ENCODE measurements at regions not wholly inside any gene's neighbourhood (a gene's known extent, or its start where the extent isn't known, plus 50 kb on each side); places are given as distances from the start of the nearest gene placed in this dataset.

GRCh38 chr3:59593380-59593779 lies 543.6 kb upstream of the CFAP20DC start:
- no peak for DNase-seq (ENCODE audit: low read depth, low spot score)

GRCh38 chr3:59580996-59581395 lies 531.2 kb upstream of the CFAP20DC start:
- no peak for DNase-seq (ENCODE audit: low read depth, low spot score)

- no peak for DNase-seq (ENCODE audit: low read depth, low spot score)
These were observed 530.7 kb upstream of the CFAP20DC start for GRCh38 chr3:59580499-59580898.

- DNase-seq (ENCODE audit: low read depth, low spot score), result no peak
These were observed 528.3 kb upstream of the CFAP20DC start for GRCh38 chr3:59578129-59578528.

- no peak for DNase-seq (ENCODE audit: low read depth, low spot score)
These were observed 526.8 kb upstream of the CFAP20DC start for GRCh38 chr3:59576606-59577005.

- peak; percentile 45 for DNase-seq (ENCODE audit: low read depth, low spot score)
These were observed 525.5 kb upstream of the CFAP20DC start for GRCh38 chr3:59575113-59576001.

GRCh38 chr3:59573911-59574310 lies 524.1 kb upstream of the CFAP20DC start:
- DNase-seq (ENCODE audit: low read depth, low spot score), result no peak

- DNase-seq (ENCODE audit: low read depth, low spot score), result no peak
These were observed 522.3 kb upstream of the CFAP20DC start for GRCh38 chr3:59572106-59572505.

GRCh38 chr3:59570806-59571205 lies 521.0 kb upstream of the CFAP20DC start:
- DNase-seq (ENCODE audit: low read depth, low spot score), result no peak

GRCh38 chr3:59567661-59568060 lies 517.8 kb upstream of the CFAP20DC start:
- no peak for DNase-seq (ENCODE audit: low read depth, low spot score)

GRCh38 chr3:59566481-59566975 lies 516.7 kb upstream of the CFAP20DC start:
- no peak for DNase-seq (ENCODE audit: low read depth, low spot score)

GRCh38 chr3:59565125-59565524 lies 515.3 kb upstream of the CFAP20DC start:
- no peak for DNase-seq (ENCODE audit: low read depth, low spot score)

- DNase-seq (ENCODE audit: low read depth, low spot score), result no peak
These were observed 514.1 kb upstream of the CFAP20DC start for GRCh38 chr3:59563966-59564365.

GRCh38 chr3:59563072-59563605 lies 513.3 kb upstream of the CFAP20DC start:
- DNase-seq (ENCODE audit: low read depth, low spot score), result no peak

- peak; percentile 51 for DNase-seq (ENCODE audit: low read depth, low spot score)
These were observed 510.1 kb upstream of the CFAP20DC start for GRCh38 chr3:59559721-59560435.

GRCh38 chr3:59558906-59559720 lies 509.3 kb upstream of the CFAP20DC start:
- DNase-seq (ENCODE audit: low read depth, low spot score), result no peak

GRCh38 chr3:59555593-59556315 lies 505.9 kb upstream of the CFAP20DC start:
- DNase-seq (ENCODE audit: low read depth, low spot score), result no peak

GRCh38 chr3:59553076-59553475 lies 503.3 kb upstream of the CFAP20DC start:
- DNase-seq (ENCODE audit: low read depth, low spot score), result no peak

GRCh38 chr3:59551834-59552233 lies 502.0 kb upstream of the CFAP20DC start:
- no peak for DNase-seq (ENCODE audit: low read depth, low spot score)

GRCh38 chr3:59549962-59550361 lies 500.1 kb upstream of the CFAP20DC start:
- no peak for DNase-seq (ENCODE audit: low read depth, low spot score)

- DNase-seq (ENCODE audit: low read depth, low spot score), result no peak
These were observed 498.0 kb upstream of the CFAP20DC start for GRCh38 chr3:59547874-59548273.

Data from smooth muscle cell of the brain vasculature (primary cell).